MM.1S (cell line): ENCODE measurements at regions not wholly inside any gene's neighbourhood (a gene's known extent, or its start where the extent isn't known, plus 50 kb on each side); places are given as distances from the start of the nearest gene placed in this dataset.

Experiments
- EZH2phosphoT487 ChIP-seq: fragments of 300-600 bp; sonication (generic); IDR thresholded peaks from 2 replicates; pipeline ENCODE4 v1.6.1; 2018; ENCODE audit warnings: antibody characterized with exemption, low read length
- TF ChIP-seq, protein P1 (sequence below): fragments of 300-600 bp; sonication (generic); IDR thresholded peaks from 2 replicates; pipeline ENCODE4 v1.5.1; 2016; ENCODE audit warnings: antibody characterized with exemption, low read length, mixed read lengths

DNA sequence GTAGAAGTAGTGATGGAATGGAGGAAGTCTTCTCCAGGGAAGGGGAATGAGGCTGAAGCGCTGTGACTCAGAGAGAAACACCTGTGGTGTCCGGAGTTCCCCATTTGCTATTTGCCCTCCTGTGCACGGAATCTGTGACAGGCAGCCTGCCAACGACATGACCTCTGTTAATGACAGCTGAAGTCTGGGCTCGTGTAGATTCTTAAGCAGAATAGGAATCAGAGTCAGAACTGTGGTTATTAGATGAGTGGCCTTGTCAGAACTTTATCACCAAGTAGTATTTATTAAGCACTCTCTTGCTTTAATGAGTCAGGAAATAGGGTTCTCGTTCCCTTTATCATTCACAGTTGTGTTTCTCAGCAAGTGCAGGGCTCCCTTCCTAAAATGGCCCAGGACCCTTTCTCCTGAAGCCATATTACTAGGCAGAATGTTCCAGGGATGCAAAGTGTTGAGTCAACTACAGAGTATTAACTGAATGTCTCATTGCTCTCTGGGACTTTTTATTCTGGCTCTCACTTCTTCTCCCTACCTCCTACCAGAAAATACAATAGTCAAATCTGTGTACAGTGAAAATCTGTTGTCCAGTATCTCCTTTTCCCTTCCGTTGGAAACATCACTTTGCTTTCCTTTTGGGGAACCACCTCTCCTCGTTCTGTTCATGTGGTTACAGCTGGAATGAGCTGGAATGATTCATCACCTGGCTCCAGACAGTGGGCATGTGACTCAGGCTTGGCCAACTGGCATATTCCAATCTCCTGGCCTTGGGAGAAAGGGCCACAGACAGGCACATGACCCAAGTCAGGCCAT, 77.8 kb upstream of the MAX start:
- TF ChIP-seq, protein P1, sequence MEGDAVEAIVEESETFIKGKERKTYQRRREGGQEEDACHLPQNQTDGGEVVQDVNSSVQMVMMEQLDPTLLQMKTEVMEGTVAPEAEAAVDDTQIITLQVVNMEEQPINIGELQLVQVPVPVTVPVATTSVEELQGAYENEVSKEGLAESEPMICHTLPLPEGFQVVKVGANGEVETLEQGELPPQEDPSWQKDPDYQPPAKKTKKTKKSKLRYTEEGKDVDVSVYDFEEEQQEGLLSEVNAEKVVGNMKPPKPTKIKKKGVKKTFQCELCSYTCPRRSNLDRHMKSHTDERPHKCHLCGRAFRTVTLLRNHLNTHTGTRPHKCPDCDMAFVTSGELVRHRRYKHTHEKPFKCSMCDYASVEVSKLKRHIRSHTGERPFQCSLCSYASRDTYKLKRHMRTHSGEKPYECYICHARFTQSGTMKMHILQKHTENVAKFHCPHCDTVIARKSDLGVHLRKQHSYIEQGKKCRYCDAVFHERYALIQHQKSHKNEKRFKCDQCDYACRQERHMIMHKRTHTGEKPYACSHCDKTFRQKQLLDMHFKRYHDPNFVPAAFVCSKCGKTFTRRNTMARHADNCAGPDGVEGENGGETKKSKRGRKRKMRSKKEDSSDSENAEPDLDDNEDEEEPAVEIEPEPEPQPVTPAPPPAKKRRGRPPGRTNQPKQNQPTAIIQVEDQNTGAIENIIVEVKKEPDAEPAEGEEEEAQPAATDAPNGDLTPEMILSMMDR: no peak
- TF ChIP-seq EZH2phosphoT487: no peak
